HepG2 (cell line): ENCODE measurements at regions not wholly inside any gene's neighbourhood (a gene's known extent, or its start where the extent isn't known, plus 50 kb on each side); places are given as distances from the start of the nearest gene placed in this dataset.

Source experiments
- ATAC-seq: fragments of 200-7000 bp; cut with Tn5 transposase; 3 replicates; pipeline ENCODE4 v1.9.1; 2020; ENCODE audit warnings: mild to moderate bottlenecking, moderate library complexity
- BruUV-seq: library from RNA; stranded (reverse); fragments of 400-500 nt; replicated peaks from 2 replicates; lab custom pipeline; 2021; lab: Mats Ljungman, UMichigan
- CTCF ChIA-PET: fragments of 300-600 bp; formaldehyde crosslinking; extraction: SDS; loops from one replicate; lab custom pipeline; 2021; ENCODE audit warnings: low total read pairs, inconsistent platforms, low intra/inter-chr PET ratio; lab: Yijun Ruan, JAX
- POLR2A ChIA-PET: fragments of 350-600 bp; sonication (Branson Sonifier 250); formaldehyde crosslinking; loops from one replicate; lab custom pipeline; 2020; ENCODE audit warnings: antibody characterized with exemption, inconsistent platforms; lab: Yijun Ruan, JAX
- DNase-seq: peaks from one replicate; pipeline ENCODE4 v3.0.0-alpha.2; 2015; ENCODE audit warnings: low spot score
- FAIRE-seq: peaks from 3 replicates; lab custom pipeline; 2011; peaks lifted over from hg19 to GRCh38; lab: Jason Lieb, UNC
- H2AFZ ChIP-seq: one replicate; pipeline ENCODE4 v1.6.1; 2011; ENCODE audit warnings: low read length, inconsistent platforms
- H3K27ac ChIP-seq: fragments of 300-600 bp; 3 replicates; pipeline ENCODE4 v1.8.0; 2011; ENCODE audit warnings: mixed run types, mild to moderate bottlenecking, mixed read lengths, low read length, inconsistent platforms; ENCODE audit not compliant: insufficient read depth; ENCODE audit errors: extremely low read length
- H3K27me3 ChIP-seq, 2 experiments: fragments of 200-600 bp in 1 of 2; 2 replicates in 1 of 2; 3 replicates in 1 of 2; pipeline versions ENCODE4 v1.6.0 to v1.8.0; 2011; ENCODE audit warnings: low read length in 2 of 2, mild to moderate bottlenecking in 2 of 2, moderate library complexity in 2 of 2, inconsistent platforms in 1 of 2; ENCODE audit not compliant: insufficient read depth in 2 of 2, control insufficient read depth in 1 of 2
- H3K36me3 ChIP-seq, 2 experiments: fragments of 200-600 bp in 1 of 2; replicated peaks in 1 of 2; 2 replicates in 1 of 2; 3 replicates in 1 of 2; pipeline versions ENCODE4 v1.5.1 to v1.8.0; 2011; ENCODE audit warnings: low read length in 2 of 2, inconsistent platforms in 1 of 2; ENCODE audit not compliant: insufficient read depth in 2 of 2, control insufficient read depth in 1 of 2
- H3K4me1 ChIP-seq: 2 replicates; pipeline ENCODE4 v1.5.1; 2012; ENCODE audit warnings: low read length, inconsistent platforms; ENCODE audit not compliant: insufficient read depth
- H3K4me2 ChIP-seq: 2 replicates; pipeline ENCODE4 v1.6.0; 2011; ENCODE audit warnings: low read depth, low read length, inconsistent platforms
- H3K4me3 ChIP-seq, 3 experiments: fragments of 200-600 bp in 1 of 3; sonication (generic), shearing (Covaris generic) in 1 of 3; replicated peaks in 1 of 3; 2 replicates each; pipeline ENCODE4 v1.5.1; 2011 to 2016; ENCODE audit warnings: low read length in 3 of 3, inconsistent platforms in 2 of 3, low read depth in 2 of 3, mild to moderate bottlenecking in 2 of 3, control low read depth in 1 of 3, mixed read lengths in 1 of 3; ENCODE audit not compliant: insufficient read depth in 1 of 3
- H3K79me2 ChIP-seq: one replicate; pipeline ENCODE4 v1.6.1; 2011; ENCODE audit warnings: low read length, inconsistent platforms; ENCODE audit not compliant: insufficient read depth
- H3K9ac ChIP-seq: 2 replicates; pipeline ENCODE4 v1.6.0; 2011; ENCODE audit warnings: mild to moderate bottlenecking, low read depth, low read length, inconsistent platforms; ENCODE audit not compliant: insufficient read depth
- H3K9me3 ChIP-seq: 2 replicates; pipeline ENCODE4 v1.5.1; 2012; ENCODE audit warnings: mild to moderate bottlenecking, low read length
- H4K20me1 ChIP-seq: 2 replicates; pipeline ENCODE4 v1.6.0; 2011; ENCODE audit warnings: inconsistent platforms, mild to moderate bottlenecking, low read length, moderate library complexity; ENCODE audit not compliant: insufficient read depth
- DR1 ChIP-seq: sonication (generic); formaldehyde crosslinking; IDR thresholded peaks from 2 replicates; pipeline ENCODE4 v1.8.0; 2021; ENCODE audit warnings: mild to moderate bottlenecking, missing genetic modification reagents, inconsistent platforms
- HOXA9 ChIP-seq: sonication (generic); formaldehyde crosslinking; IDR thresholded peaks from 2 replicates; pipeline ENCODE4 v1.8.1; 2022; ENCODE audit warnings: missing genetic modification reagents, mild to moderate bottlenecking, moderate library complexity, borderline replicate concordance
- MYC ChIP-seq: sonication (generic); formaldehyde crosslinking; IDR thresholded peaks from 2 replicates; pipeline ENCODE4 v1.9.0; 2021; ENCODE audit warnings: missing genetic modification reagents, borderline replicate concordance
- RAD51 ChIP-seq: fragments of 450-650 bp; IDR thresholded peaks from 2 replicates; pipeline ENCODE4 v1.6.1; 2016; ENCODE audit warnings: borderline replicate concordance
- SAFB2 ChIP-seq: sonication (generic); formaldehyde crosslinking; IDR thresholded peaks from 2 replicates; pipeline ENCODE4 v1.5.1; 2020; ENCODE audit warnings: missing genetic modification reagents, low read depth, mild to moderate bottlenecking, borderline replicate concordance
- SOX5 ChIP-seq: IDR thresholded peaks from 2 replicates; pipeline ENCODE4 v1.6.1; 2016; ENCODE audit warnings: borderline replicate concordance
- SP4 ChIP-seq: sonication (generic); formaldehyde crosslinking; IDR thresholded peaks from 2 replicates; pipeline ENCODE4 v1.8.1; 2023; ENCODE audit warnings: mild to moderate bottlenecking, missing genetic modification reagents
- SRSF9 ChIP-seq: fragments of 200-400 bp; formaldehyde crosslinking; IDR thresholded peaks from 2 replicates; pipeline ENCODE4 v1.6.1; 2018; ENCODE audit warnings: borderline replicate concordance, mild to moderate bottlenecking, low read depth, low read length; ENCODE audit not compliant: insufficient read depth, poor library complexity, severe bottlenecking
- SUZ12 ChIP-seq: fragments of 150-350 bp; IDR thresholded peaks from 2 replicates; pipeline ENCODE4 v1.6.1; 2014; ENCODE audit warnings: low read depth, low read length
- WIZ ChIP-seq: sonication (generic); formaldehyde crosslinking; IDR thresholded peaks from 2 replicates; pipeline ENCODE4 v1.5.1; 2020; ENCODE audit warnings: mild to moderate bottlenecking, missing genetic modification reagents
- ZMYM4 ChIP-seq: sonication (generic); formaldehyde crosslinking; IDR thresholded peaks from 2 replicates; pipeline ENCODE4 v1.8.1; 2023; ENCODE audit warnings: mild to moderate bottlenecking, missing genetic modification reagents
- ZNF30 ChIP-seq: sonication (generic); formaldehyde crosslinking; IDR thresholded peaks from 2 replicates; pipeline ENCODE4 v1.5.0; 2020; ENCODE audit warnings: mild to moderate bottlenecking, missing genetic modification reagents
- ZNF644 ChIP-seq: IDR thresholded peaks from 2 replicates; pipeline ENCODE4 v1.6.1; 2016; ENCODE audit warnings: low read depth
- ZNF703 ChIP-seq: sonication (generic); formaldehyde crosslinking; IDR thresholded peaks from 2 replicates; pipeline ENCODE4 v1.5.1; 2020; ENCODE audit warnings: missing genetic modification reagents, mild to moderate bottlenecking, moderate library complexity, borderline replicate concordance
- ZNF766 ChIP-seq: sonication (generic); formaldehyde crosslinking; IDR thresholded peaks from 2 replicates; pipeline ENCODE4 v1.5.0; 2020; ENCODE audit warnings: missing genetic modification reagents, borderline replicate concordance
- ZNF775 ChIP-seq: sonication (generic); formaldehyde crosslinking; IDR thresholded peaks from 2 replicates; pipeline ENCODE4 v1.4.0; 2020; ENCODE audit warnings: missing genetic modification reagents, mild to moderate bottlenecking, moderate library complexity, borderline replicate concordance
- WGBS: methylation state at CpG from one replicate; pipeline ENCODE4 v1.1.6; 2017; ENCODE audit warnings: low lambda C conversion rate; 5-methylcytosine and 5-hydroxymethylcytosine counted together
- in situ Hi-C: cut with HindIII; loops from 2 replicates; pipeline ENCODE4 v1.10.0; 2017; ENCODE audit warnings: low pct_unique_long_range_greater_than_20kb; ENCODE audit not compliant: extremely low pct_ligation_motif_present
- intact Hi-C: fragments of 100-400 bp; cut with micrococcal nuclease; formaldehyde crosslinking; loops from one replicate; pipeline ENCODE4 v1.10.0; 2022; ENCODE audit not compliant: unreplicated experiment
- TF ChIP-seq, protein P1 (sequence below): fragments of 450-650 bp; IDR thresholded peaks from 2 replicates; pipeline ENCODE4 v1.6.1; 2016
- TF ChIP-seq, protein P2 (sequence below): sonication (generic); formaldehyde crosslinking; IDR thresholded peaks from 2 replicates; pipeline ENCODE4 v1.4.0; 2020; ENCODE audit warnings: missing genetic modification reagents
- TF ChIP-seq, protein P3 (sequence below): IDR thresholded peaks from 2 replicates; pipeline ENCODE4 v1.6.1; 2018; ENCODE audit warnings: missing genetic modification reagents

DNA sequence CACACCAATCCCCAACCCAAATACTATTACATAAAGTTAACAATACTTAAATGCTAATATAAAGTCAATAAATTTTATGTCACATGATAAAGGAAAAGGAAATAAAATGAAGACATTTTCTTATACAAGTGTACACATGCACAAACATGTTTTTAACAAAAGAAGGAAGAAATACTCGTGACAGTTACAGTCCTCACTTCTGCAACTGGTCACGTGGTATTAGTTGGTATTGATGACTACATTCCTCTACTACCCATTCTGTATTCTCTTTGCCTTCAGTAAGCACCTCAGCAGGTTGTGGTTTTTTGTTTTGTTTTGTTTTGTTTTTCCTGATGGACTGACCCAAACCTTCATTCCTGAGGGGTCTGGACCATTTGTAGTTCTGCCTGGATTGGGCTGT lies 176.9 kb upstream of the CCNH start (continued):
- TF ChIP-seq DR1 (CRISPR knock-in tag) (no peak), WIZ (CRISPR knock-in tag) (no peak), RAD51 (peak; percentile 61; the same call in 1 of the 2 replicates), ZNF775 (CRISPR knock-in tag) (no peak), SUZ12 (no peak)
- TF ChIP-seq, protein P1, sequence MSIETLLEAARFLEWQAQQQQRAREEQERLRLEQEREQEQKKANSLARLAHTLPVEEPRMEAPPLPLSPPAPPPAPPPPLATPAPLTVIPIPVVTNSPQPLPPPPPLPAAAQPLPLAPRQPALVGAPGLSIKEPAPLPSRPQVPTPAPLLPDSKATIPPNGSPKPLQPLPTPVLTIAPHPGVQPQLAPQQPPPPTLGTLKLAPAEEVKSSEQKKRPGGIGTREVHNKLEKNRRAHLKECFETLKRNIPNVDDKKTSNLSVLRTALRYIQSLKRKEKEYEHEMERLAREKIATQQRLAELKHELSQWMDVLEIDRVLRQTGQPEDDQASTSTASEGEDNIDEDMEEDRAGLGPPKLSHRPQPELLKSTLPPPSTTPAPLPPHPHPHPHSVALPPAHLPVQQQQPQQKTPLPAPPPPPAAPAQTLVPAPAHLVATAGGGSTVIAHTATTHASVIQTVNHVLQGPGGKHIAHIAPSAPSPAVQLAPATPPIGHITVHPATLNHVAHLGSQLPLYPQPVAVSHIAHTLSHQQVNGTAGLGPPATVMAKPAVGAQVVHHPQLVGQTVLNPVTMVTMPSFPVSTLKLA, result 0 out of 2 replicates have a peak, but pooled peaks have one; percentile 6
- TF ChIP-seq, protein P2, sequence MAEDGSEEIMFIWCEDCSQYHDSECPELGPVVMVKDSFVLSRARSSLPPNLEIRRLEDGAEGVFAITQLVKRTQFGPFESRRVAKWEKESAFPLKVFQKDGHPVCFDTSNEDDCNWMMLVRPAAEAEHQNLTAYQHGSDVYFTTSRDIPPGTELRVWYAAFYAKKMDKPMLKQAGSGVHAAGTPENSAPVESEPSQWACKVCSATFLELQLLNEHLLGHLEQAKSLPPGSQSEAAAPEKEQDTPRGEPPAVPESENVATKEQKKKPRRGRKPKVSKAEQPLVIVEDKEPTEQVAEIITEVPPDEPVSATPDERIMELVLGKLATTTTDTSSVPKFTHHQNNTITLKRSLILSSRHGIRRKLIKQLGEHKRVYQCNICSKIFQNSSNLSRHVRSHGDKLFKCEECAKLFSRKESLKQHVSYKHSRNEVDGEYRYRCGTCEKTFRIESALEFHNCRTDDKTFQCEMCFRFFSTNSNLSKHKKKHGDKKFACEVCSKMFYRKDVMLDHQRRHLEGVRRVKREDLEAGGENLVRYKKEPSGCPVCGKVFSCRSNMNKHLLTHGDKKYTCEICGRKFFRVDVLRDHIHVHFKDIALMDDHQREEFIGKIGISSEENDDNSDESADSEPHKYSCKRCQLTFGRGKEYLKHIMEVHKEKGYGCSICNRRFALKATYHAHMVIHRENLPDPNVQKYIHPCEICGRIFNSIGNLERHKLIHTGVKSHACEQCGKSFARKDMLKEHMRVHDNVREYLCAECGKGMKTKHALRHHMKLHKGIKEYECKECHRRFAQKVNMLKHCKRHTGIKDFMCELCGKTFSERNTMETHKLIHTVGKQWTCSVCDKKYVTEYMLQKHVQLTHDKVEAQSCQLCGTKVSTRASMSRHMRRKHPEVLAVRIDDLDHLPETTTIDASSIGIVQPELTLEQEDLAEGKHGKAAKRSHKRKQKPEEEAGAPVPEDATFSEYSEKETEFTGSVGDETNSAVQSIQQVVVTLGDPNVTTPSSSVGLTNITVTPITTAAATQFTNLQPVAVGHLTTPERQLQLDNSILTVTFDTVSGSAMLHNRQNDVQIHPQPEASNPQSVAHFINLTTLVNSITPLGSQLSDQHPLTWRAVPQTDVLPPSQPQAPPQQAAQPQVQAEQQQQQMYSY (CRISPR knock-in tag), result no peak
- TF ChIP-seq, all 625 proteins: peak for 3

DNA sequence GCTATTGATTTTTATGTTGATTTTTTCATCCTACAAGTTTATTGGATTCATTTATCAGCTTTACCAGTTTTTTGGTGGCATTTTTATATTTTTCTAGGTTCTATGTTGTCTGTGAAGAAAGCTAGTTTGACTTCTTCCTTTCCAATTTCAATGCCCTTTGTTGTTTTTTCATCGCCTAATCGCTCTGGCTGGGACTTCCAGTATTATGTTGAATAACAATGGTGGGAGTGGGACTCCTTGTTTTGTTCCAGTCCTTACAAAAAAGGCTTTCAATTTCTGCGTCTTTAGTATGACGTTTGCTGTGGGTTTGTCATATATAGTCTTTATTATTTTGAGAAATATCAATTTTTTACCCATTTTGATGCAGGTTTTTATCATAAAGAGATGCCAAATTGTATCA lies 175.6 kb upstream of the CCNH start:
- intact Hi-C loops (no loop called here), in situ Hi-C loops (no loop called here)
- FAIRE-seq (no peak), DNase-seq (no peak), ATAC-seq (no peak)
- no peaks in the 10 kb centered on the region; the same call in 1 of the 2 replicates for H3K9me3 ChIP-seq
- H3K27me3 ChIP-seq, result no peaks in the 10 kb centered on the region
- H4K20me1 ChIP-seq, result no peaks in the 10 kb centered on the region
- no peaks in the 10 kb centered on the region for H3K4me1 ChIP-seq
- ChIA-PET POLR2A (no interaction called here), CTCF (no interaction called here)
- H3K27ac ChIP-seq, result no peak overlapping the region
- H3K9ac ChIP-seq, result no peak overlapping the region
- 2% methylated on average over 4 of the region's 4 CpGs for WGBS
- no peaks in the 10 kb centered on the region for H3K79me2 ChIP-seq
- no peak overlapping the region for H3K4me3 ChIP-seq
- no peaks in the 10 kb centered on the region for H3K36me3 ChIP-seq
- no peak overlapping the region for H2AFZ ChIP-seq
- no TSS peak for BruUV-seq
- no peak overlapping the region for H3K4me2 ChIP-seq
- TF ChIP-seq SRSF9 (no peak), ZNF703 (CRISPR knock-in tag) (no peak), ZNF30 (CRISPR knock-in tag) (no peak), MYC (CRISPR knock-in tag) (no peak), ZMYM4 (CRISPR knock-in tag) (no peak), ZNF644 (no peak), SP4 (CRISPR knock-in tag) (no peak), ZNF766 (CRISPR knock-in tag) (no peak), SOX5 (no peak), HOXA9 (CRISPR knock-in tag) (no peak), SAFB2 (CRISPR knock-in tag) (no peak)
- TF ChIP-seq, protein P3, sequence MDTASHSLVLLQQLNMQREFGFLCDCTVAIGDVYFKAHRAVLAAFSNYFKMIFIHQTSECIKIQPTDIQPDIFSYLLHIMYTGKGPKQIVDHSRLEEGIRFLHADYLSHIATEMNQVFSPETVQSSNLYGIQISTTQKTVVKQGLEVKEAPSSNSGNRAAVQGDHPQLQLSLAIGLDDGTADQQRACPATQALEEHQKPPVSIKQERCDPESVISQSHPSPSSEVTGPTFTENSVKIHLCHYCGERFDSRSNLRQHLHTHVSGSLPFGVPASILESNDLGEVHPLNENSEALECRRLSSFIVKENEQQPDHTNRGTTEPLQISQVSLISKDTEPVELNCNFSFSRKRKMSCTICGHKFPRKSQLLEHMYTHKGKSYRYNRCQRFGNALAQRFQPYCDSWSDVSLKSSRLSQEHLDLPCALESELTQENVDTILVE, result no peak
